Activated naive CD8-positive, alpha-beta T cell treated with anti-CD3 and anti-CD28 coated beads, Interleukin-2, amount 50 U/mL, for 24 hours (primary cell): ENCODE measurements at regions not wholly inside any gene's neighbourhood (a gene's known extent, or its start where the extent isn't known, plus 50 kb on each side); places are given as distances from the start of the nearest gene placed in this dataset.
"Not testable (repeated sequence)": the region's sequence is repeated elsewhere in the genome, so short reads cannot be mapped to it uniquely, and the experiment has no call there.

Source experiments
- ATAC-seq: fragments of 150-1000 bp; cut with Tn5 transposase; one replicate; pipeline ENCODE4 v1.10.0; 2021
- DNase-seq: peaks from one replicate; pipeline ENCODE4 v3.0.0; 2021
- H3K27ac Mint-ChIP-seq: one replicate; pipeline ENCODE4 v1.8.0; 2021; ENCODE audit warnings: mild to moderate bottlenecking, mixed read lengths
- H3K27me3 Mint-ChIP-seq: one replicate; pipeline ENCODE4 v1.8.0; 2021; ENCODE audit warnings: mixed read lengths
- H3K36me3 Mint-ChIP-seq: one replicate; pipeline ENCODE4 v1.8.0; 2021; ENCODE audit warnings: low read depth, mixed read lengths
- H3K4me1 Mint-ChIP-seq: one replicate; pipeline ENCODE4 v1.8.0; 2021; ENCODE audit warnings: mixed read lengths
- H3K4me3 Mint-ChIP-seq: one replicate; pipeline ENCODE4 v1.8.0; 2021; ENCODE audit warnings: mild to moderate bottlenecking, moderate library complexity, mixed read lengths
- H3K9me3 Mint-ChIP-seq: one replicate; pipeline ENCODE4 v1.8.0; 2021; ENCODE audit warnings: mixed read lengths

DNA sequence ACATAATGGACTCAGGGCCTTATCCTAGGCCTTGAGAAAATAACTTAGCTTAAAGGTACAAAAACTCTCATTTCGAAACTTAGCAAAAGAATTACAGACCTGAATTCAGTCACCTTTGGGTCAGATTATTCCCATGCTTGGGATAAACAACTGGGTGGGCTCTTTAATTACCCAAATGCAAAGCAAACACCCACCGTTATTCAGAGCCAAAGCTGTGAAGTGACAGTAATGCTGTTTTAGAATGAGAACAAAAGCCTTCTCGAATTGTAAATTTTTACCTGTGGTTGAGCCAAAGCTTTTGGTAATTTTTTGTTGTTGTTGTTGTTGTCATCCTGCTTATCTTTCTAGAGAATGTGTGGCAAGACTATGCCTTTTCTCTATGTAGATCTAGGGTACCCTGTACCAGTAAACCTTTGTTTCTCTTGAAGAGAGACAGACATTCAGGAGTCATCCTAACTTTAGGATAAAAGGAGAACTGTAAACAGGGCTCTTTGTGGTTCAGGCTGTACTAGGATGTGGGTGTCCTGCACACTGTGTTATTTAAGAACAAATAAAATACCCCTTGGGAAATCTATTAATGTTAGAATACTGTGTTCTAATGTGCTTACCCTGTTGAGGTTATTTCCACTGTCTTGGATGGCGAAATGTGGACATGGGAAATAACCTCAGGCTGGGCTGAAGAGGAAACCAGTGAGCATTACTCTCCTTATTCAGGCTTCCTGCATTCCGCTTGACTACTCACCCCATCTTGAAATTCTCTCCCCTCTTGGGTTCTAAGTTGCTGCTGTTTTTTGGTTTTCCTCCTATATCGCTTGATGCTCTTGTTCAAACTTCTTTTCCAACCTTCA is 480.7 kb downstream of the CD83 start:
- peaks cover 22% of the 10 kb centered on the region for H3K4me1 Mint-ChIP-seq
- DNase-seq: no peak
- no peak for ATAC-seq
- H3K4me3 Mint-ChIP-seq: no peak overlapping the region
- H3K36me3 Mint-ChIP-seq: no peaks in the 10 kb centered on the region
- H3K27ac Mint-ChIP-seq: no peak overlapping the region
- no peaks in the 10 kb centered on the region for H3K27me3 Mint-ChIP-seq
- H3K9me3 Mint-ChIP-seq: peaks cover 16% of the 10 kb centered on the region

DNA sequence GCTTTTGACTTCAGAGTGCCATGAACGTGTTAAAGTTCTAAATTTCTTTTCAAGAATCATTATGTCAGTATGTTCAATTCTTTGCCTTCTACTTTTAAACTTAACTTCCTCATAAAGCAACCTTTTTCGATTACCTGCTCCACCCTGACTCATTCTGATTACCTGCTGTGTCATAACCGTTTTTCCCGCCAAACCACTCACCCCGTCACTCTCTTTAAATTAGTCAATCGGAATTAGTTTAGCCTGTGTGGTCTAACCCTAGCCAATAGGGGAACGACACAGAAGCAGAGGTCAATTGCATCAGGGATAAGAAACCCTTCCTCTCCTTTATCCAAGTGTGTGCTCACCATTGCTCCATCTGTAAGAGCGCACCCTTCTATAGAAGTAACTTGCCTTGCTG is 482.7 kb downstream of the CD83 start:
- not testable (repeated sequence) for H3K4me3 Mint-ChIP-seq
- H3K9me3 Mint-ChIP-seq: peaks cover 16% of the 10 kb centered on the region

DNA sequence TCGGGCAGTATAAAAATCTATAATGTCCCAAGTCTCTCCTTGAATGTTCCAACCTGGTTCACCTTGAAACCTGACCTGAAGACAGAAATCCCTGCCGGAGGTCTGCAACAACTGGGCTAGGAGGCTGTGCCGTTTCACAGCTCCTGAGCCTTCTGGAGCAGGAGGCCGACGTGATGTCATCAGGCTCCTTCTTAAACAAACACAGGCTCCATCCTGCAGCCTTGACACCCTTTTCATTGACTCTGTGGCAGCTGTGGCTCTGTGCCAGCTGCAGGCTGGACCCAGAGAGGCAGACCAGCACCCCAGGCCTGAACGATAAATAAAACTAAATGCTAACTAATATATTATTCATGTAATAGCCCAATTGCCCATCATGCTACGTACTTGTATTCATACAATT is 483.9 kb downstream of the CD83 start:
- H3K4me1 Mint-ChIP-seq: peaks cover 18% of the 10 kb centered on the region
- no peak overlapping the region for H3K4me3 Mint-ChIP-seq
- DNase-seq: no peak
- no peaks in the 10 kb centered on the region for H3K36me3 Mint-ChIP-seq
- H3K9me3 Mint-ChIP-seq: peaks cover 11% of the 10 kb centered on the region
- H3K27ac Mint-ChIP-seq: no peak overlapping the region
- ATAC-seq: no peak
- H3K27me3 Mint-ChIP-seq: no peaks in the 10 kb centered on the region

More for the DNA sequence above, 482.7 kb downstream of the CD83 start:
- not testable (repeated sequence) for H3K36me3 Mint-ChIP-seq, DNase-seq, H3K27me3 Mint-ChIP-seq, ATAC-seq
- Mint-ChIP-seq H3K27ac (peak overlapping the region; percentile 2), H3K4me1 (peaks cover 22% of the 10 kb centered on the region)

DNA sequence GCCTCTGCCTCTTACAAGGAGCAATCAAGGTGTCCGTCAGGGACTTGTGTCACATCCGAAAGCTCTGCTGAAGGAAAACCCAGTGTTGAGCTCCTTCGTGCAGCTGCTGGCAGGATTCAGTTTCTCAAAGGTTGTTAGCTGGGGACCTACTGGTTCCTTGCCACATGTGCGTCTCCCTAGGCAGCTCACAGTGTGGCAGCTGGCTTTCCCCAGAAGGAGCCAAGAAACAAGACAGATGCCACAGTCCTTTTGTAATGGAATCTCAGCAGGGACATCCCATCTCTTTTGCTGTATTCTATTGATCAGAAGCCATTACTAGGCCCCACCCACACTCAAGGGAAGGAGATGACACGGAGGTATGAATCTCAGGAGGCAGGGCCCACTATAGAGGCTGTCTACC is 488.8 kb downstream of the CD83 start:
- no peak for ATAC-seq

DNA sequence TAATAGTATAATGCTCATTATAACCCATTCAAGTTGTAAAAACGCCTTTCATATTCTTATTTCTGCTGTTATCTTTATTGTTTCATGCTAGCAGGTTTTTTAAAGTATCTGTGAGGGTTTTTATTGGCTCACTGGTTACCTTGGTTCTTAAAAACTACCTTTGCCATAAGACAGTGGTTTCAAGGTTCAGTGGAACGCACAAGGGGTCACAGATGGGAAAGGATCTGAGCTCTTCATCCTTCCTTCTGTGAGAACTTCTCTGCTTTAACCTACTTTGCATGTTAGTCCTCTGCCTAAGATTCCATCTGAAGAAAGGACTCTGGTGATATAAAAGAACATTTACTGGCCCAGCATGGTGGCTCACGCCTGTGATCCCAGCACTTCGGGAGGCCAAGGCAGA is 492.6 kb downstream of the CD83 start:
- Mint-ChIP-seq H3K9me3 (peaks cover 4% of the 10 kb centered on the region), H3K27ac (no peak overlapping the region), H3K4me3 (no peak overlapping the region), H3K27me3 (peaks cover 10% of the 10 kb centered on the region), H3K4me1 (peaks cover 4% of the 10 kb centered on the region), H3K36me3 (no peaks in the 10 kb centered on the region)
- ATAC-seq (no peak), DNase-seq (no peak)

More for the DNA sequence above, 488.8 kb downstream of the CD83 start:
- no peak overlapping the region for H3K4me3 Mint-ChIP-seq
- no peak overlapping the region for H3K27ac Mint-ChIP-seq
- H3K36me3 Mint-ChIP-seq: no peaks in the 10 kb centered on the region
- H3K27me3 Mint-ChIP-seq: peaks cover 6% of the 10 kb centered on the region
- peaks cover 3% of the 10 kb centered on the region for H3K9me3 Mint-ChIP-seq
- no peaks in the 10 kb centered on the region for H3K4me1 Mint-ChIP-seq
- DNase-seq: no peak

DNA sequence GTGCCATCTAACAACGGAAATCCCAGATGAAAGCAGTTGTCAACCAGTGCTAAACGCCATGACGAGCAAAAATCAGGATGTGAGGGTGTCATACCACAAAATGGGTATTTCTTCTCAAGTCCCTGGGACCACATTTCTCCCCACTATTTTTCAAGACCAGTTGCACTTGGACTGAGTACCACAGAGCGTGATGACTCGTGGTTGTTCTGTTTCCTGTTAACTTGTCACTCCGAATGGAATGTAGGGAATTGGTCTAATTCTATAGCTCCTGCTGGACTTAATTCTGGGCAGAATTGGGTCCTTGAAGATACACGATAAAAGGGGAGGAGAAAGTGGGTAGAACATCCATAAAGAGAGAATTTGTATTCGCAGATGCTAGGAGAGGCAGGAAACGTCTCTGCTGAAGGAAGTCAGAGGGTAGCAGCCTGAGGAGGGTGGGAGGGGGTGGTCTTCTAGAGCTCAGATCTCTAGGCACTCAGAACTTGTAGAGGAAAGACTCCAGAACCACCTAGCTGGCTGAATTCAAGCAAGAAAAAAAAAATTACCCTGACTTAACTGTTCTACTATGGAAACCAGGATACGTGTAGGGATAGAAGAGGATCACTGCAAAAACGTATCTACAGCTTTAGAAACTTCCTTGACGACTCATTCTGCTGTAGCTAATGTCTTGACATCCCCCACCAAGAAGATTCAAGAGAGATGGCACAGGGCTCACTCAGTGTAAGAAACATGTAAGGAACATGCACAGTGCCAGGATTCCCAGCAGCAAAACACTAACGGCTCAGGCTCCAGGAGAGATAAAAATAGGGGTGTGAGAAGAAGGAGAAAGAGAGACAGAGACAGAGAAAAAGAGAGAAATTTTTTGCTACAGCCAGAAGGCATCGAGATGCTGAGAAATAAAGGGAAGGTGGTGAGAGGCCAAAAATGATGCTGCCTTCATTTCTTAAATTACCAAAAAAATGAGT is 494.7 kb downstream of the CD83 start:
- H3K36me3 Mint-ChIP-seq: no peaks in the 10 kb centered on the region
- H3K4me3 Mint-ChIP-seq: no peak overlapping the region
- DNase-seq: no peak
- peaks cover 10% of the 10 kb centered on the region for H3K27me3 Mint-ChIP-seq
- no peak for ATAC-seq
- peaks cover 9% of the 10 kb centered on the region for H3K4me1 Mint-ChIP-seq
- H3K9me3 Mint-ChIP-seq: peaks cover 10% of the 10 kb centered on the region
- H3K27ac Mint-ChIP-seq: no peak overlapping the region

DNA sequence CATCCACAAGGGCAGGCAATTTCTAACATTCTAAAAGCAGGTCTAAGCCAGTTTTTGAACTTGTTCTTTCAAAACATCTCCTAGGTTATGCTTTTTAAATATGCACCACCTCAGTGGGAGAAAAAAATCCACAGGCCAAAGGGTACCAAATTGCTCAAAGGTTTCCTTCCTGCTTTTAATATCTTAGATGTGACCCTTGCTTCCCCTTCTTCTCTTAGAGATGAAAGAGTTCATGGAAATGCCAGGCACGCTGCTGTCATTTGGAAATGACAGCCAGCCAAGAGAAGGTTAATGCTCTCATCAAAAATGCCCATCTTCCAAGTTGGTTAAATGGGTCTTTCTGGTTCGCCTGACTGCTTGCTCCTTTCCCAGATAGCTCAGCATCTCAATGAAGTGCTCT is 497.1 kb downstream of the CD83 start:
- no peak for DNase-seq
- H3K4me3 Mint-ChIP-seq: no peak overlapping the region
- no peak overlapping the region for H3K27ac Mint-ChIP-seq
- H3K4me1 Mint-ChIP-seq: peaks cover 9% of the 10 kb centered on the region
- H3K27me3 Mint-ChIP-seq: peaks cover 7% of the 10 kb centered on the region
- no peak for ATAC-seq
- peaks cover 10% of the 10 kb centered on the region for H3K9me3 Mint-ChIP-seq
- no peaks in the 10 kb centered on the region for H3K36me3 Mint-ChIP-seq

DNA sequence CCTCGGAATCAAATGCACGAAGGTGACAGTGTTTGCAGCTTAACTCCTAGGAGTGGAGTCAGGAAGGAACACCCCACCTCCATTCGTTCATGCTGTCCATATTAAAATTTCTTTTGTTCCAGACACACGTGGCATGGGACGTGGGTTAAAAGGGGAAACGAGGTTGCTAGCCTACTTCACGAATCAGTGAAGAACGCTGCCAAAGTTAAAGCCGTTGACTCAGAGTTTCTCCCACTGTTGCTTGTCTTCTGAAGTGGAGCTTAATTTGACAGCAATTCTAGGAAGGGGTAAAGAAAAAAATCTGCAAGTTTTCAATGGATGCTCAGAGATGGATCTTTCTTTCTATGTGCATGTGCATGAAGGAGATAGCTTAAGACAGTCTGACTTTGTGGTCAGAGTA is 499.1 kb downstream of the CD83 start:
- Mint-ChIP-seq H3K9me3 (peaks cover 6% of the 10 kb centered on the region), H3K27ac (no peak overlapping the region), H3K36me3 (no peaks in the 10 kb centered on the region), H3K27me3 (peaks cover 6% of the 10 kb centered on the region), H3K4me1 (peaks cover 15% of the 10 kb centered on the region), H3K4me3 (no peak overlapping the region)
- no peak for ATAC-seq
- no peak for DNase-seq

DNA sequence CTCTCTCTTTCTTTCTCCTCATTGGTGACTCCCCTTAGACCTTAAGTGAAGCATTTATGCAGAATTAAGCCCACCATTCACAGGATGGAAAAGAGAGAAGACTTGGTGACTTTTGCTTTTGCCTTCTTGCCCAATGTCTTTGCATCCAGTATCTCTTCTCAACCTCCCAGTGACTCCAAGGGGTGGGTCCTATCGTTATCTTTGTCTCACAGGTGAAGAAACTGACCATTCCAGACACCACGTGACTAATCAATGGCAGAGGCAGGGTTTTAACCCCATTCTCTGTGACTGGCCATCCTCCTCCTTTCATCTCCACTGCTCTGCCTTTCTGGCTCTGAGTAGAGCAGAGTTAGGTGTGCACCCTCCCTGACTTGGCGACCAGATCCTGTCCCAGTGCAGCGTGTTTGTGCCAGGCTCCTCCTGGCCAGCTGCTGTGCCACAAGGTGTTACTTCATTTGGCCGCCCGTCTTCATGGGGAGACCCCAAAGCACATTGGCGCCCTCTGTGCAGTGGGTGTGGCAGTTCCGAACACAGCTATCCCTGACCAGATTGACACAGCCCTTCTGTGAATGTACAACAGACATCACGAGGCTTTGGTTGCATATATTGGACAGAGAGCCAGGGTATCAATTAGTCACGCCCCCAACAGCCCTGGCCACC is 501.3 kb downstream of the CD83 start:
- peaks cover 6% of the 10 kb centered on the region for H3K9me3 Mint-ChIP-seq
- H3K27ac Mint-ChIP-seq: no peak overlapping the region
- no peak overlapping the region for H3K4me3 Mint-ChIP-seq
- DNase-seq (no peak), ATAC-seq (no peak)
- no peaks in the 10 kb centered on the region for H3K36me3 Mint-ChIP-seq
- peaks cover 17% of the 10 kb centered on the region for H3K4me1 Mint-ChIP-seq
- H3K27me3 Mint-ChIP-seq: peaks cover 4% of the 10 kb centered on the region

DNA sequence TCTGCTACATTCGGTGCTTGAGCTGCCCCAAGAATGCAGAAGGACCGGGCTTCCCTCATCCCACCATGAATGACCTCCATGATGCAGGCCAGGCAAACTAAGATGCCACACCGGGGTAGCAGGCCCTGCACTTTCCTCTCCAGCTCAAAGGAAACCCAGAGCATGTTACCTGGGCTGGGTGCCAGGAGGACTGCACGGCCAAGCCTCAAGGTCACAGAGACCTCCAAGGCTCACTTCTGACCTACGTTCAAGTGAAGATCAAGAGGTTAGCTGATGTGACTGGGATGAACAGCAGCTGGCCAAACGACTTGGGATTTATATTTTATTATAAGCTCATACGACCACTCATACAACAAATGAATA is 501.8 kb downstream of the CD83 start:
- Mint-ChIP-seq H3K27ac (no peak overlapping the region), H3K4me1 (peaks cover 17% of the 10 kb centered on the region), H3K36me3 (no peaks in the 10 kb centered on the region), H3K4me3 (no peak overlapping the region), H3K27me3 (peaks cover 4% of the 10 kb centered on the region), H3K9me3 (peaks cover 6% of the 10 kb centered on the region)
- no peak for DNase-seq
- ATAC-seq: no peak

DNA sequence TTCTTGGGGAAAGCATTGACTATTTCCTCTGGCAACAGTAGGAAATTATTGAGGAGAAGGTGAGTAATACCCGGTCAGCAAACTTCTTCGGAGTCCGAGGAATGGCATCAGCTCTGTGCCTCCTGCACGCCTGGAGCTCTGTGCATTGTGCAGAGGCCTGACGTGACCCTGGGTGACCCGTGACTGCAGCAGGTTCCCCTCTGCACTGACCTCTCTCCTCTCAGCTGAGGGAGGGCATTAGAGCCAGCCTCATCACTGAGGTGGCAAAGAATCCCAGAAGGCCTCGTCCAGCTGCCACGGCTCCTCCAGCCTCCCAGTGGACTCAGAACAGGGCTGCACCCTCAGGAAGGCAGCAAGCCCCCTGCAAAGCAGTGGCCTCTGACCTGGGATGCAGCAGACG is 502.9 kb downstream of the CD83 start:
- peaks cover 3% of the 10 kb centered on the region for H3K9me3 Mint-ChIP-seq
- DNase-seq: no peak
- ATAC-seq: no peak
- peaks cover 20% of the 10 kb centered on the region for H3K4me1 Mint-ChIP-seq
- H3K4me3 Mint-ChIP-seq: no peak overlapping the region
- no peak overlapping the region for H3K27ac Mint-ChIP-seq
- peaks cover 4% of the 10 kb centered on the region for H3K27me3 Mint-ChIP-seq
- H3K36me3 Mint-ChIP-seq: no peaks in the 10 kb centered on the region

DNA sequence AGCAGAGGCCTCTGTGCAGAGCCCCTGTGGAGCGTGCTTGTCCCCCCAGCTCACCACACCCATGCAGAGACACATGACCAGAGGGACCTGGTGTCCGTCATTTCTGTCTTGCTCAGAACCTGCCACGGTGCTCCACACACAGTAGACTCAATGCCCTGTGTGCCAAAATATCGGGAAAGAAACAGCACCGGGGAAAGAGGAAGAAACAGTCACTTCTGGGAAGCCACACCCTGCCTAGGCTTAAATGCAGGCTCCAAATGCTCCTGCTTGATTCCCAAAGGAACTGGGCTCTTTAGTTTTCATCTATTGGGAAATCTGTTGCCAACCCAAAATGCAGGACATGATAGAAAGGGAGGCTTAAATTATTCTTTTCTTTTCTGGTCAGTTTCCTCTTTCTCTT is 503.9 kb downstream of the CD83 start:
- Mint-ChIP-seq H3K4me3 (no peak overlapping the region), H3K4me1 (peaks cover 22% of the 10 kb centered on the region), H3K27ac (no peak overlapping the region), H3K9me3 (no peaks in the 10 kb centered on the region), H3K36me3 (no peaks in the 10 kb centered on the region), H3K27me3 (peaks cover 4% of the 10 kb centered on the region)
- ATAC-seq: no peak
- no peak for DNase-seq

DNA sequence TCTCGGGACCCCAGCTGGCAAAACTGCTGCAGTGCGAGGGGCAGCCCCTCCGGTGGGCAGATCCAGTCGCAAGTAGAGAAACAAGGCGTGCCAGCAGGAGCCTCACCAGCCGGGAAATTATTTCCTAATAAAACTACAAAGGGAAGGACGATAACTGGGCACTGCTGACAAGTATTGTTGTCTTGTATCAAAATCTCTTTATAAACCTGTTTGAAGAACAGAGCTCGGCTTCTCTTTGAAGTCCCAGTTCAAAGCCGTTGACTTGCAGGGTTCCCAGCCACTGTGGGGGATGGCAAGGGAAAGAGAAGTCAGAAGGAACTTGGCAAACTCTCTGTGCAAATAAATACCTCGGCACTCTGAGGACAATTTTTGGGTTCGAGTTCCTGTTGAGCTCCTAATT is 504.5 kb downstream of the CD83 start:
- H3K4me1 Mint-ChIP-seq: peaks cover 17% of the 10 kb centered on the region
- no peak overlapping the region for H3K27ac Mint-ChIP-seq
- no peak for DNase-seq
- H3K36me3 Mint-ChIP-seq: no peaks in the 10 kb centered on the region
- no peak overlapping the region for H3K4me3 Mint-ChIP-seq
- ATAC-seq: no peak
- no peaks in the 10 kb centered on the region for H3K9me3 Mint-ChIP-seq
- peaks cover 4% of the 10 kb centered on the region for H3K27me3 Mint-ChIP-seq

DNA sequence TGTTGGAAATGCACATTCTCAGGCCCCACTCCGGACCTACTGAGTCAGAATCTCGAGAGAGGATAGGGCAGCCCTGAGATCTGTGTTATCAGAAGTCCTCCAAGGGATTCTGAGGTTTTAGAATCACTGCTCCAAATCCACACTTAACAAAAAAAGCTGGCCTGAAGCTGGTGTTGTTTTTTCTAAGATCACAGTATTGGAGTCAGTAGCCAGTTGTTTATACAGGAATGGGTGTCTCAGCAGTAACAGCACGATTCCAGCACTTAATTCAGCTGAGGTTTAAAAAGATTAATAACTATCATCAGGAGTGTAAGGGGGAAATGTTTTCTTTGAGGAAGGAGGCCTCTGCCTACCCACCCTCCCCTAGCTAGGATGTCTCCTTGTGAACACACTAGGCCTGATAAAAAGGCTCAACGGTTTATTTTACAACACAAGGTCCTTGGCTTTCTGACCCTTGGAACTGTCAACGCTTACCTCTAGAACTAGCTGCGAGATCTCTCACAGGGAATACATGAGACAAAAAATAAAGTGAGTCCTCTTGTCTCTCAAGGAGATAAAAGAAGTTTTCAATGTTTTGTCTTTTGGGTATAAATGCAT is 505.4 kb downstream of the CD83 start:
- no peaks in the 10 kb centered on the region for H3K36me3 Mint-ChIP-seq
- no peak overlapping the region for H3K27ac Mint-ChIP-seq
- no peak overlapping the region for H3K4me3 Mint-ChIP-seq
- H3K4me1 Mint-ChIP-seq: peaks cover 17% of the 10 kb centered on the region
- H3K9me3 Mint-ChIP-seq: no peaks in the 10 kb centered on the region
- DNase-seq (no peak), ATAC-seq (no peak)
- H3K27me3 Mint-ChIP-seq: peaks cover 4% of the 10 kb centered on the region
